Right cardiac atrium (tissue), 5 donors: ENCODE measurements at regions not wholly inside any gene's neighbourhood (a gene's known extent, or its start where the extent isn't known, plus 50 kb on each side); places are given as distances from the start of the nearest gene placed in this dataset.

ENCODE experiments used
- ATAC-seq, 2 donors: fragments of 200-7000 bp; cut with Tn5 transposase; one replicate each; pipeline versions ENCODE4 v1.8.0 to v1.9.1; 2020; ENCODE audit warnings: moderate library complexity in 2 of 2, mild to moderate bottlenecking in 1 of 2
- DNase-seq, 3 donors: peaks; one replicate each; pipeline ENCODE4 v3.0.0-alpha.2; 2020
- H3K27ac ChIP-seq: one replicate; pipeline ENCODE4 v1.5.1; 2013; ENCODE audit warnings: mild to moderate bottlenecking, low read length, control low read depth, moderate library complexity
- H3K27me3 ChIP-seq: one replicate; pipeline ENCODE4 v1.6.1; 2013; ENCODE audit not compliant: control insufficient read depth, insufficient read depth
- H3K4me1 ChIP-seq: one replicate; pipeline ENCODE4 v1.6.1; 2013; ENCODE audit warnings: low read length; ENCODE audit not compliant: control insufficient read depth, insufficient read depth
- H3K4me3 ChIP-seq: one replicate; pipeline ENCODE4 v1.5.1; 2013; ENCODE audit warnings: low read length, control low read depth
- H3K9me3 ChIP-seq: one replicate; pipeline ENCODE4 v1.6.1; 2013; ENCODE audit warnings: low read length; ENCODE audit not compliant: control insufficient read depth
- WGBS: extraction: QIAGEN DNeasy Blood & Tissue Kit; methylation state at CpG from one replicate; pipeline ENCODE4 v1.1.7; 2013; 5-methylcytosine and 5-hydroxymethylcytosine counted together
- intact Hi-C, 4 donors: fragments of 100-400 bp; cut with DNase I; formaldehyde crosslinking; loops; one replicate each; pipeline versions ENCODE4 v1.11.0 to v1.14.0; 2022 to 2023
- donor health status: healthy with polysubstance abuse.
- donor health status: DM: no; HTN: yes; CAD: no.
- donor health status: DM: no; HTN: no; CAD: no.
- donor health status: DM: no; HTN: yes; CAD: no; lungs with severe emphysema.
- donor health status: DM: yes; HTN: yes; CAD: no.

DNA sequence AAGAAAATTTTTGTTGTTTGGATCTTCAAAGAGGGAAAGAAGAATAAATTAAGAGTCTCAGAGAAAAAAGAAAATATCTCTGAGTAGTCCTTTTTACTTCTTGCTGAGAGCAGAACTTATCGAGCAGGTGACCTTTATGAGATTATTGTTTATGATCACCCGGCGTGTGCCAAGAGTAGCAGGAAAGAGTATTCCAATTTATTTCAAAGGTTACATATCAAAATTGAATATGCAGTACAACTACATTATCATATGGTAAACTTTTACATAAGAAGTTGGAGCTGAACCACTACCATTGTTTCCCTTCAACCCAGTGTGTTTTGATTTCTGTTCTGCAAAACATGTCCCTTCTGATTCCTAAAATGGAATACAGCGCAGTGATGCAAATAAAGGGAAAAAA, 204.3 kb upstream of the SNX7 start:
- 85% methylated on average over 4 of the region's 4 CpGs for WGBS
- H3K4me3 ChIP-seq, result no peak overlapping the region
- intact Hi-C loops, result no loop called here
- no peak for ATAC-seq
- no peaks in the 10 kb centered on the region for H3K27me3 ChIP-seq
- no peaks in the 10 kb centered on the region for H3K9me3 ChIP-seq
- no peak overlapping the region for H3K27ac ChIP-seq
- no peak for DNase-seq
- no peaks in the 10 kb centered on the region for H3K4me1 ChIP-seq

DNA sequence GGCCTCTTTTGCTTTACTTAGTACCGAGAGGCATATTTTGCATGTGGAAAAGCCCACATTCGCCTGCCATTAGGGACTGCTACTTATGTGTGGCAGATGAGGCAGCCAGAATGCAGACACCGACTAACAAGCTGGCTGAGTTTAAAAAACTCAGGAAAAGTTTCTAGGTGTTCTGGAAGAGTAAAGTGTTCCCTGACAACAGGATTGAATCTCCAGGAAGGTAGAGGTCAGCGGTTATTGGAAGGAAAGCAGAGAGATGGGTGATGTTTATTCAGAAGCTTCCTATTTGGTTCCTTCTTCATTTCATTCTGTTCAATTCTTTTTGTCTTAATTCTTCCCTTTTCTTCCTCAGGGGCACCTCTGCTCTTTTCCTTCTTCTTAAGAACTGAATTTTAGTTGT, 206.9 kb upstream of the SNX7 start:
- DNase-seq, result no peak
- H3K9me3 ChIP-seq, result no peaks in the 10 kb centered on the region
- no peaks in the 10 kb centered on the region for H3K27me3 ChIP-seq
- H3K27ac ChIP-seq, result no peak overlapping the region
- H3K4me3 ChIP-seq, result no peak overlapping the region
- no peak for ATAC-seq
- H3K4me1 ChIP-seq, result no peaks in the 10 kb centered on the region
- WGBS, result 80% methylated on average over 4 of the region's 4 CpGs
- intact Hi-C loops, result no loop called here

DNA sequence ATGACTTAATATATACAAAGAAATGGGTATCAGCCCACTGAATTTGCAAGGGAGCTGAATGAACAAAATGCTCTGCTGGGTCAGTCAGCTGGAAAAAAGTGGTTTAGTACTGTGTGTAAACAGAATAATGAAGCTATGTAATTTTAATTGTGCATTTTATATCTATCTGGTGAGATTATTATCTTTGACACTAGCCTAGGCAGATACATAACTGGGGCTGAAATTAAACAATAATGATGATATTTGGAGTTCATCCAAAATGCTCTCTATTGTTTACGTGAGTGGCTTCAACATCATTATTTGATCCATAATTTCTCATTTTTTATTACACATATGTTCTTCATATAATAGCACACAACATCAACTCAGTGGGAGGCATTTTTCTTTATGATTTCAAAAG, 208.5 kb upstream of the SNX7 start:
- ATAC-seq, result no peak
- Histone ChIP-seq H3K27me3 (no peaks in the 10 kb centered on the region), H3K4me1 (no peaks in the 10 kb centered on the region), H3K9me3 (no peaks in the 10 kb centered on the region), H3K4me3 (no peak overlapping the region), H3K27ac (no peak overlapping the region)
- WGBS, result 71% methylated on average over 1 of the region's 1 CpG
- intact Hi-C loops, result no loop called here
- DNase-seq, result no peak

DNA sequence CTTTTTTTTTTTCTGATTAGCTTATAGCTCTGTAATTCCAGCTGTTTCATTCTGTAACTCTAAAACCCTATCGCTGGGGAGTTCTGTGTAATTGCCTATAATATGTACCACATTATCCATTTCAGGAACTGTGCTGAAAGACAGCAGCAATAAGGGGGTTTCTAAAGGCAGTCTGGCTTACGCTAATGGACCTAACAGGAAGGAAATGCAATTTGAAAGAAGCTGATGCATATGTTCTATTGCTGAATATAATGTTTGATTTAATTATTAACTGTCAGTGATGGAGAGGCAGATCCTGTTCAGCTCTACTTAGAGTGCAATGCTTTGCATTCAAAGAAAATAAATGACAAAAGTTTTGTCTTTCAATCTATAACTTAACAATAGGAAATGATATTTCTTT, 209.4 kb upstream of the SNX7 start:
- WGBS, result 48% methylated on average over 2 of the region's 2 CpGs

DNA sequence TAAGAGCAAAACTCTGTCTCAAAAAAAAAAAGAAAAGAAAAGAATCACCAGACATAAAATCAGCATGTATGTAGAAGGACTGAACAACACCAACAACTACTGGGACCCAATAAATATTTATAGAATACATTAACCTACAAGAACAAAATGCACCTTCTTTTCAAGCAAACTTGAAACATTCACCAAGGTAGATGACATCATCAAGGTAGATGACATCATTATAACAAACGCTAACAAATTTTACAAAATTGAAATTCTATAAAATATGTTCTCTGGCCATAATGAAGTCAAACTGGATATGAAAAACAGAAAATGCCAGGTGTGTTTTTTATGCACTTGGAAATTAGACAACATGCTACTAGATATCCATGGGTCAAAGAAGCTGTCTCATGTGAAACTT, 220.2 kb upstream of the SNX7 start:
- H3K9me3 ChIP-seq, result no peaks in the 10 kb centered on the region
- H3K4me1 ChIP-seq, result no peaks in the 10 kb centered on the region
- 100% methylated on average over 1 of the region's 1 CpG for WGBS
- no peak overlapping the region for H3K4me3 ChIP-seq
- no peak overlapping the region for H3K27ac ChIP-seq
- no peak for ATAC-seq
- intact Hi-C loops, result no loop called here
- no peaks in the 10 kb centered on the region for H3K27me3 ChIP-seq
- no peak for DNase-seq

More for the DNA sequence above, 209.4 kb upstream of the SNX7 start:
- Histone ChIP-seq H3K9me3 (no peaks in the 10 kb centered on the region), H3K4me3 (no peak overlapping the region), H3K27ac (no peak overlapping the region), H3K27me3 (no peaks in the 10 kb centered on the region), H3K4me1 (no peaks in the 10 kb centered on the region)
- intact Hi-C loops, result no loop called here
- DNase-seq (no peak), ATAC-seq (no peak)

DNA sequence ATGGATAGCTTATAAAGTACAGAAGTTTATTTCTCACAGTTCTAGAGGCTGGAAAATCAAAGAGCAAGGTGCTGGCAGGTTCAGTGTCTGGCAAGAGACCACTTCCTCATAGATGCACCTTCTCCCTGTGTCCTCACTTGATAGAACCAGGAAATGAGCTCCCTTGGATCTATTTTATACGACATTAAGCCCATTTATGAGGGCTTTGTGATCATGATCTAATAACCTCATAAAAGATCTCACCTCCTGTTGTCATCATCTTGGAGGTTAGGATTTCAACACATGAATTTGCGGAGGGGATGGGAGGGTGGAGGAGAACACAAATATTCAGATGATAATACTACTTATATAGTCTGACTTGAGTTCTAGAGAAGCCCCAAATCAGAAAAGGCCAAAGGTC, 222.1 kb upstream of the SNX7 start:
- no peak overlapping the region for H3K27ac ChIP-seq
- H3K9me3 ChIP-seq, result no peaks in the 10 kb centered on the region
- H3K27me3 ChIP-seq, result no peaks in the 10 kb centered on the region
- 85% methylated on average over 2 of the region's 2 CpGs for WGBS
- H3K4me3 ChIP-seq, result no peak overlapping the region
- no peaks in the 10 kb centered on the region for H3K4me1 ChIP-seq
- ATAC-seq (no peak), DNase-seq (no peak)
- intact Hi-C loops, result no loop called here

DNA sequence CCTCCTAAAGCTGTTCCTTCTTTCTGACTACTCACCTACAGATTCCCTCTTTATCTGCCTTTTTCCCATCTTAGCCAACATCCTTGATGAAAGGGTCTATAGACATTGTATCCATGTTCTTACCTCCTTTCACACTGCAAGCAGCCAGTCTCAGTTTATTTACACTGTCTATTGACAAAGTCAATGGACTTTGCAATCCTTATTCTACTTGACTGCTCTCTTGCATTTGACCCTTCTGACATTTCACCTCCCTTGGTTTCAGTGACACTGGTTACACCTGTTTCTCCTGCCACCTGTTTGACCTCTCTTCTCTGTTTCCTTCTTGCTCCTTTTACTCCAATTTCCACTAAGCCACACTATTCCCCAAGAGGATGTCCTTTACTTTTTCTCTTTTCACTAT, 224.0 kb upstream of the SNX7 start:
- Histone ChIP-seq H3K27ac (no peak overlapping the region), H3K4me3 (no peak overlapping the region), H3K27me3 (no peaks in the 10 kb centered on the region), H3K9me3 (no peaks in the 10 kb centered on the region), H3K4me1 (no peaks in the 10 kb centered on the region)
- ATAC-seq (no peak), DNase-seq (no peak)
- intact Hi-C loops, result no loop called here

DNA sequence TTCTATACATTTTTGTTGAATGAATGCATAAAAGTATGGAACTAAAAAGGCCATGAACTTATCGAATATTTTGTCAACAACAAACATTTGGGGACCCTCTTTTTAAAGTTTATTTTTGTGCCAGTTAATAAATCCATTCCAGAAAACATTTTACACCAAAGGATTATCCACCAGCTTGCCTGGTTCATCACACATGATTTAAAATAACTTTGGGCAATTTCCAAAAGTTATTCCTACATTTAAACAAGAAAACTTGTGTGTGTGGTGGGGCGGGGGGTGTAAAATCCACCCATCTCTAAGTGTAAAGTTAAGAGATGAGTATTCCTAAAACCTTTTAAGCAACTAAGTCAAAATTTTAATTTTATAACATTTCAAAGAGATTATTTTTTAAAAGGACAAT, 224.5 kb upstream of the SNX7 start:
- 81% methylated on average over 2 of the region's 2 CpGs for WGBS
- intact Hi-C loops, result no loop called here
- Histone ChIP-seq H3K4me1 (no peaks in the 10 kb centered on the region), H3K9me3 (no peaks in the 10 kb centered on the region), H3K4me3 (no peak overlapping the region), H3K27me3 (no peaks in the 10 kb centered on the region), H3K27ac (no peak overlapping the region)
- no peak for ATAC-seq
- no peak for DNase-seq

DNA sequence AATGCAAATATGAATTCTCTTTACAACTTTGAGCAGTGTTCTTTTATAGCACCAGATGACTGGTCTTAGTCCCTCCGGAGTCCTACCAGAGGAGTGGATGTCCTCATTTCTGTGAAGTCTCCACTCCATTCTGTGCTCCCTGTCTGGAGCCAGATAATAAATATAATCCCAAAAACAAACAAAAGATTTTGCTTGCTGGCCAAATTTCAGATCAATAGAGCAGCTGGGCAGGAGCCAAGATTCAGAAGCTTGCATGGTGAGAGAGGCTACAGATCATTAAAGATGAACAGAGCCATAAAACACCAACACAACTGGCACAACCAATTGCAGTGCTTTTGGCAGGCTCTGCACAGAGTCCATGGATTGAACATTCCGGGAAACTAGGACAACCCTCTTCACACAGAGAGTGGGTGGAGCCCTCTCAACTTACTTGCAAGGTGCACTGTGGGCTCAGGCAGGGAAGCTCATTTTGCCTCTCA, 231.5 kb upstream of the SNX7 start:
- no peak overlapping the region for H3K27ac ChIP-seq
- no peaks in the 10 kb centered on the region for H3K9me3 ChIP-seq
- DNase-seq, result no peak
- ATAC-seq, result no peak
- 49% methylated on average over 2 of the region's 2 CpGs for WGBS
- no peaks in the 10 kb centered on the region for H3K4me1 ChIP-seq
- H3K4me3 ChIP-seq, result no peak overlapping the region
- no peaks in the 10 kb centered on the region for H3K27me3 ChIP-seq
- intact Hi-C loops, result no loop called here

DNA sequence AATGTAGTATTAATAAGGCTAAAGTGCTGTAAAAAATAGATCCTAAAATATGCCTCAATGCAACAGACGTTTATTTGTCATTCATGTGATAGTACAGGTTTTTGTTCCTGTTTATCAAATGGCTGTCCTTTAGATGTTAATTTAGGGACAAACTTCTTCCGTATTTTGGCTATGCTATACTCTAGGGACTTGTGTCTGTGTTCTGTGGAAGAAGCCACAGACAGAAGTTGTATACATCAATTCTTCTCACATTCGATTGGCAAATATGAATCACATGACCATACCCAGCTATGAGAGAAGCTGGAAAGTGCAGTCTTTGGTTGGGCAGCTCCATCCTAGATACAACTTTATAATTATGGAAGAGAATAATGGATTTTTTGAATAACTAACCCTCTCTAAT, 232.7 kb upstream of the SNX7 start:
- H3K27me3 ChIP-seq, result no peaks in the 10 kb centered on the region

DNA sequence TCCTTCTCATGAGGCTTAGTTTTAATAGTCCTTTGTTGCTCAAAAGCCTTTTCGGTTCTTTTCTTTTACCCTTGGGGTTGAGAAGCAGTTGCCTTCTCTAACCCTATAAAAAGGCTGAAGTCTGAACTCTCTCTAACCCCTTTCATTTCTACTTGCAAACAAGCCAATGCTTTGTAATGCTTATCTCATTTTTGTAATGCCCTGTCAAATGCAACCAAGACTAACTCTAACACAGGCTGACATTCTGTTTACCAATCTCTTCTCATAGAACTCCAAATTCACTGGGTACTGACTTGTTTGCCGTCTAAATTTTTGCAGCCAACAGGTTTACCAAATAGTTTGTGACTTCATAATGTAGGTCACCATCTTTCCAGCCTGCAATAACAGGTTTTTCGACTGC, 233.9 kb upstream of the SNX7 start:
- intact Hi-C loops, result no loop called here
- H3K4me1 ChIP-seq, result no peaks in the 10 kb centered on the region
- ATAC-seq (no peak), DNase-seq (no peak)
- 69% methylated on average over 3 of the region's 3 CpGs for WGBS
- H3K27me3 ChIP-seq, result no peaks in the 10 kb centered on the region
- H3K4me3 ChIP-seq, result no peak overlapping the region
- H3K27ac ChIP-seq, result no peak overlapping the region
- H3K9me3 ChIP-seq, result no peaks in the 10 kb centered on the region

More for the DNA sequence above, 232.7 kb upstream of the SNX7 start:
- Histone ChIP-seq H3K4me1 (no peaks in the 10 kb centered on the region), H3K9me3 (no peaks in the 10 kb centered on the region), H3K4me3 (no peak overlapping the region), H3K27ac (no peak overlapping the region)
- 83% methylated on average over 3 of the region's 3 CpGs for WGBS
- ATAC-seq, result no peak
- intact Hi-C loops, result no loop called here
- no peak for DNase-seq

DNA sequence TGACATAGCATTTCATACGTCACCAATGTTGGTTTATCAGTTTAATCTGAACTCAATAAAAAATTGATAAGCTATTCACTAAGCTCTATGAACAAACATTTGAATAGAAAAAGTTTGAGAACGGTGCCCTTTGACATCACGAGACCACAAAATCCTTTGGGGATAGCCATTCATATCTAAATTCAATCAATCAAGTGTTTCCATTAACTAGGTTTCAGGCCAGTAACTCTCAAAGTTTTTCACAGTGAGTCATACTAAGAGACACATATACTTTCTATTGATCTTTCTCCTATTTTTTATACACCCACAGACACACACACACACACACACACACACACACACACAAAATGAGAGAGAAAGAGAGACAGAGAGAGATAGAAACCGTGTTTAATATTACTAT, 235.4 kb upstream of the SNX7 start:
- no peak overlapping the region for H3K27ac ChIP-seq
- intact Hi-C loops, result no loop called here
- 88% methylated on average over 4 of the region's 4 CpGs for WGBS
- DNase-seq, result no peak
- no peaks in the 10 kb centered on the region for H3K27me3 ChIP-seq
- H3K4me3 ChIP-seq, result no peak overlapping the region
- ATAC-seq, result no peak
- no peaks in the 10 kb centered on the region for H3K9me3 ChIP-seq
- no peaks in the 10 kb centered on the region for H3K4me1 ChIP-seq
